GM06990 (cell line): ENCODE measurements at regions not wholly inside any gene's neighbourhood (a gene's known extent, or its start where the extent isn't known, plus 50 kb on each side); places are given as distances from the start of the nearest gene placed in this dataset.
"Not testable (repeated sequence)": the region's sequence is repeated elsewhere in the genome, so short reads cannot be mapped to it uniquely, and the experiment has no call there.

Experiments
- DNase-seq: peaks from one replicate; pipeline ENCODE4 v3.0.0-alpha.2; 2011; ENCODE audit not compliant: insufficient read length; ENCODE audit errors: extremely low read depth
- H3K27me3 ChIP-seq: replicated peaks from 2 replicates; pipeline ENCODE4 v1.6.0; 2011; ENCODE audit warnings: low read length; ENCODE audit not compliant: control insufficient read depth, insufficient read depth
- H3K36me3 ChIP-seq: 2 replicates; pipeline ENCODE4 v1.5.1; 2011; ENCODE audit warnings: low read length; ENCODE audit not compliant: control insufficient read depth, insufficient read depth
- H3K4me3 ChIP-seq: replicated peaks from 2 replicates; pipeline ENCODE4 v1.5.1; 2011; ENCODE audit warnings: low read depth, mild to moderate bottlenecking, control low read depth, low read length
- TF ChIP-seq, protein P1 (sequence below): IDR thresholded peaks from 2 replicates; pipeline ENCODE4 v1.5.1; 2011; ENCODE audit warnings: low read length, control low read depth, mild to moderate bottlenecking, inconsistent platforms; ENCODE audit not compliant: insufficient read depth, poor library complexity, severe bottlenecking

DNA sequence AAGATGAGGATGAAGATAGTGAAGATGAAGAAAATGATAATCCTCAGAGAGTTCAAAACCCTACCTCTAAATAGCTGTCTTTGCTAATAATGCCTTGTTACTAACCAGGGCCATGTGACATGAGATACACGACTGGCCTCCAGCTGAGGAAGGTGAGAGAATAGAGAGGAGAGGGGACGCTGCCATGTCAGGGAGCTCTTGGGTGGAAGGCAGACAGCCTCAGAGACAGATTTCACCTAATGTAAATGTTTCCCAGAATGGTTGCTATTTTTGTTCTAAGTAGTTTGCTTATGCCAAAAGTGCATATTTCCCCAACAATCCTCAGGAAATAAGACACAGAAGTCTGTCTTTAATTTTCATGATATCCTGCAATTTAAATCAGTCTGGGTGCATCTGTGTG, 138.4 kb downstream of the ELOVL4 start:
- TF ChIP-seq, protein P1, sequence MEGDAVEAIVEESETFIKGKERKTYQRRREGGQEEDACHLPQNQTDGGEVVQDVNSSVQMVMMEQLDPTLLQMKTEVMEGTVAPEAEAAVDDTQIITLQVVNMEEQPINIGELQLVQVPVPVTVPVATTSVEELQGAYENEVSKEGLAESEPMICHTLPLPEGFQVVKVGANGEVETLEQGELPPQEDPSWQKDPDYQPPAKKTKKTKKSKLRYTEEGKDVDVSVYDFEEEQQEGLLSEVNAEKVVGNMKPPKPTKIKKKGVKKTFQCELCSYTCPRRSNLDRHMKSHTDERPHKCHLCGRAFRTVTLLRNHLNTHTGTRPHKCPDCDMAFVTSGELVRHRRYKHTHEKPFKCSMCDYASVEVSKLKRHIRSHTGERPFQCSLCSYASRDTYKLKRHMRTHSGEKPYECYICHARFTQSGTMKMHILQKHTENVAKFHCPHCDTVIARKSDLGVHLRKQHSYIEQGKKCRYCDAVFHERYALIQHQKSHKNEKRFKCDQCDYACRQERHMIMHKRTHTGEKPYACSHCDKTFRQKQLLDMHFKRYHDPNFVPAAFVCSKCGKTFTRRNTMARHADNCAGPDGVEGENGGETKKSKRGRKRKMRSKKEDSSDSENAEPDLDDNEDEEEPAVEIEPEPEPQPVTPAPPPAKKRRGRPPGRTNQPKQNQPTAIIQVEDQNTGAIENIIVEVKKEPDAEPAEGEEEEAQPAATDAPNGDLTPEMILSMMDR, result no peak
- H3K36me3 ChIP-seq, result no peaks in the 10 kb centered on the region
- no peaks in the 10 kb centered on the region for H3K27me3 ChIP-seq
- H3K4me3 ChIP-seq, result no peak overlapping the region
- DNase-seq, result no peak

DNA sequence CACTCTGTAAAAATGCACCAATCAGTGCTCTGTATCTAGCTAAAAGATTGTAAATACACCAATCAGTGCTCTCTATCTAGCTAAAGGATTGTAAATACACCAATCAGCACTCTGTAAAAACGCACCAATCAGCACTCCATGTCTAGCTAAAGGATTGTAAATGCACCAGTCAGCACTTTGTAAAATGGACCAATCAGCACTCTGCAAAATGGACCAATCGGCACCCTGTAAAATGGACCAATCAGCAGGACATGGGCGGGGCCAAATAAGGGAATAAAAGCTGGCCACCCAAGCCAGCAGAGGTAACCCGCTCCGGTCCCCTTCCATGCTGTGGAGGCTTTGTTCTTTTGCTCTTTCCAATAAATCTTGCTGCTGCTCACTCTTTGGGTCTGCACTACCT, 140.7 kb downstream of the ELOVL4 start:
- H3K4me3 ChIP-seq, DNase-seq, H3K36me3 ChIP-seq, H3K27me3 ChIP-seq: not testable (repeated sequence)

DNA sequence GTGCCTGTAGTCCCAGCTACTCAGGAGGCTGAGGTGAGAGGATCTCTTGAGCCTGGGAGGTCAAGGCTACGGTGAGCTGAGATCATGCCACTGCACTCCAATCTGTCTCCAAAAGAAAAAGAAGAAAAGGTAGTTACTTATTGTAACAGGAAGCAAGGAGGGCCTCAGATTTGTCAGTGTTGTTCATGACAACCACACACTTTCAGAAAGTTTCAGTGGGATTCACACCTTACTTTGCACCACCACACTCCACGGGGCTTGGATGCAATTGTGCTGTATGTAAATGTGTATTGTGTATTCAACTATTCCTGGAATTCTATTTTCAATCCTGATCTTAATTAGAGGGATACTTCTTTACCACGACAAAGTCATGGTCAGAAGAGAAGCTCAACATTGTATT, 142.6 kb downstream of the ELOVL4 start:
- Histone ChIP-seq H3K27me3 (no peaks in the 10 kb centered on the region), H3K36me3 (no peaks in the 10 kb centered on the region), H3K4me3 (no peak overlapping the region)
- TF ChIP-seq, protein P1, result no peak
- DNase-seq, result no peak

DNA sequence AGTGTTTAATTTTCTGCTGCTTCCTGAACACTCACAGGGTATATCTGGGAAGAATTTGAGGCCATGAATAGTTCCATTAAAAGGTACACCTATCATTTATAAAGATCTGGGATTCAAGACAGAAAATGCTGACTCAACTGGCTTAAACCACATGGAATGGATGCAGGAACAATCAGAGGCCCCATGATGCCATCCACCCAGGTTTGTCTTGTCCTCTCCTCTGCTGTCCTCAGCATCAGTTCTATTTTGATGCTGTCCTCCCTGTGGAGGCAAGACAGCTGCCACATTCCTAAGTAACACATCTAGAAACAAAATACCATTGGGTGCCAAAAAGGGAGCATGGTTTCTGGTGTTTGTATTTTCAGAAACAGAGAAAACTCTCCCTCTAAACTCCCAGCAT, 143.4 kb downstream of the ELOVL4 start:
- Histone ChIP-seq H3K27me3 (no peaks in the 10 kb centered on the region), H3K4me3 (no peak overlapping the region), H3K36me3 (no peaks in the 10 kb centered on the region)
- TF ChIP-seq, protein P1, result no peak
- DNase-seq, result no peak

- Histone ChIP-seq H3K27me3 (no peaks in the 10 kb centered on the region), H3K36me3 (no peaks in the 10 kb centered on the region), H3K4me3 (no peak overlapping the region)
- TF ChIP-seq, protein P1, result no peak
- no peak for DNase-seq
Measured at GRCh38 chr6:79802657-79803300, 144.6 kb downstream of the ELOVL4 start.

- TF ChIP-seq, protein P1, result no peak
- no peak overlapping the region for H3K4me3 ChIP-seq
- H3K36me3 ChIP-seq, result no peaks in the 10 kb centered on the region
- DNase-seq, result no peak
- no peaks in the 10 kb centered on the region for H3K27me3 ChIP-seq
Measured at GRCh38 chr6:79801362-79801761, 146.0 kb downstream of the ELOVL4 start.
